NCI-H524 treated with DMSO at 0.1 percent for 48 hours (cell line): ENCODE measurements at regions not wholly inside any gene's neighbourhood (a gene's known extent, or its start where the extent isn't known, plus 50 kb on each side); places are given as distances from the start of the nearest gene placed in this dataset.
"Not testable (repeated sequence)": the region's sequence is repeated elsewhere in the genome, so short reads cannot be mapped to it uniquely, and the experiment has no call there.

ENCODE experiments used
- DNase-seq: peaks from one replicate; lab custom pipeline; 2025; lab: John Stamatoyannopoulos, UW

DNA sequence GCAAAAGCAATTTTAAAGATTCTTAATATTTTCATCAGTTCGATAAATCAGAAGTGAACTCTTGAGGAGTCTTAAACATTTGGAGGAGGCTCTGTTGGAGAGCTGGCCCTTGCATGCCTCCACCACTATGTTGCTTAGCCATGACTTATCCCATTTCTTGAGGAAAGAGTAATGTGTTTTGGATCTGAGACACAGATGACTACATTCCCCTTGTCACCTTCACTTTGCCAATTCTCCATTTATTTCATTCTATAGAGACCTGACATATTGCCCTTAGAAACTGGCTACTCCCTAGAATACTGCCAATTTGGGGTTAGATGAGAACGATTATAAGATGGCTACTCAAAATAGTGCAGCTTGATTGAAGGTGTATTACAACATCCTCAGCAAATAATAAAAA, 157.4 kb upstream of the TMEM260 start:
- DNase-seq: no peak

GRCh38 chr14:56422703-56423213, 156.8 kb upstream of the TMEM260 start:
- peak; percentile 52 for DNase-seq

- no peak for DNase-seq
These were observed 156.1 kb upstream of the TMEM260 start for GRCh38 chr14:56423544-56423943.

DNA sequence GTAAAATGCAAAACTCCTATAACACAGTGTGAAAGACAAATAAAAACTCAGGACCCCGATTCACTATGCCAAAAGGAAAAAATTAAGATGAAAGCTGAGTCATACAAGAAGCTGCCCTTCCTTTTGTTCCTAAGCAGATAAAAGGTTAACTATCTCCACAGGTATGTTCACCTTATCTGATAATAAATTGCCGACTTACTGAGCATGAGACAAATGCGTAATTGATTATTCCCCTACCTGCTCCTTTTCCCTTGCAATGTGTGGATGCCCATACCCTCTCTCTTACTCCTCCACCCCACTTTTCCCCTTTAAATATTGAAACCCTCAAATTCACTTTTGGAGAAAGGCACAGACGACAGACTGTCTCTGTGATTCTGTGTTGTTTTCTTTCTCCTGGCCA, 148.6 kb upstream of the TMEM260 start:
- DNase-seq: no peak

GRCh38 chr14:56449670-56450213, 129.9 kb upstream of the TMEM260 start:
- DNase-seq: no peak

DNA sequence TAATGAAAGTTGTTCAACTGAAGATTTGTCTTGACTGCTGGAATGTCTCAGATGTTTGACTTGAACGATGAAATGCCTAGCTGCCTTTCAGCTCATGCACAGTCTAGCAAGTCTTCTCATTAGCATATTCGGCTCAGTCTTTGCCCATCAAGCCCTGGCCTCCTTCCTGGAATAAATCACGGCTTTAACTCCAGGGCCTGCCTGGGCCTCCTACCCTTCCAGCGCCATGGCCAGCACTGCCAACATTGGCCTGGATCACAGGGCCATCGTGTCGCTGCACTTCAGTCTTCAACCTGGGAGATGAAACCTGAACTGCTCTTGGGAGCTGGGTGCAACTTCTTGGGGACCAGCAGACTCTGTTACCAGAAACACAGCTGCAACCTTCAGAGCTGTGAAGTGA, 126.7 kb upstream of the TMEM260 start:
- no peak for DNase-seq

DNA sequence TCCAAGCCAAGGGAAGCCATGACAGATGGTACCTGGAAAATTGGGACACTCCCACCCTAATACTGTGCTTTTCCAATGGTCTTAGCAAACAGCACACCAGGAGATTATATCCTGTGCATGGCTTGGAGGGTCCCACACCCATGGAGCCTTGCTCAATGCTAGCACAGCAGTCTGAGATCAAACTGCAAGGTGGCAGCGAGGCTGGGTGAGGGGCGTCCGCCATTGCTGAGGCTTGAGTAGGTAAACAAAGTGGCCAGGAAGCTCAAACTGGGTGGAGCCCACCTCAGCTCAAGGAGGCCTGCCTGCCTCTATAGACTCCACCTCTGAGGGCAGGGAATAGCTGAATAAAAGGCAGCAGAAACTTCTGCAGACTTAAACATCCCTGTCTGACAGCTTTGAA, 124.9 kb upstream of the TMEM260 start:
- not testable (repeated sequence) for DNase-seq

DNA sequence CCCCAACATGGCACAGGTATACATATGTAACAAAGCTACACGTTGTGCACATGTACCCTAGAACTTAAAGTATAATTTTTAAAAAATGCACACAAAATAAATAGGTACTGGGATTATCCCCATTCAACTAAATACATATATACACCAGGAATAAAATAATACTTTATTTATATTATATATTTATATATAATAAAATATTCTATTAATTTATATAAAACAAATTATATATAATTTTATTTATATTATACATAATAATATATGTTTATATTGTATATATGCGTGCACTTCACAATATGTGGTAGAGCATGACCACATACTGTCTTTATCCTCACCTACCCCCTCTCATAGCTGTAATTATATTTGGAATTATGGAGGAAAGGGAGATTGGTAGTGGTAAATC, 119.1 kb upstream of the TMEM260 start:
- DNase-seq: no peak

- DNase-seq: no peak
These were observed 118.0 kb upstream of the TMEM260 start for GRCh38 chr14:56461276-56462275.

DNA sequence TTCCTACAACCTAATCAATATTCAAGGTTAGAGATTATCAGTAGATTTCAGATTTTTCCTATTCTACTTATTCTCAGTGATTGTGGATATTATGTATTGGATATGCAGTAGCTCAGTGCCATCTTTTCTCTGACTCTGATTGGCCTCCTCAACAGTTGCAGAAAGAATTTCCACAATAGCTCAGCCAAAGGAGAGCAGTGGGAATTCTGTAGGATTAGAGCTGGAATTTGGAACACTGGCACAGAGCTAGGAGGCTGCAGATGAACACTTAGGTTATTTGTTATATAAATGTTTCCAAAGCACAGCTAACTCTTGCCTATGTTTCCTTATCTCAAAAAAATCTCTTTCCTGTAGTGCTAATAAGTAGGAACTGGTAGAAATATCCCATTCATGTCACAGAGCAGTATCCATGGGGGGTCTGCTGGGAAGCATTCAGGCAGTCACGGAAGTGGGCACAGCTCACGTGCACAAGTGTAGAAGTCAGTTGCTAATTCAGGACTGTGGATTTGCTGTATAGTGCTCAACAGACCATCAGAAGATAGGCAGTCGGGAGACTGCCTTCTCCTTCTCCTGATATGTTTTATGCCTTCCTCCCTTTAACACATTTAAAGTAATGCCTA, 116.2 kb upstream of the TMEM260 start:
- DNase-seq: no peak

DNA sequence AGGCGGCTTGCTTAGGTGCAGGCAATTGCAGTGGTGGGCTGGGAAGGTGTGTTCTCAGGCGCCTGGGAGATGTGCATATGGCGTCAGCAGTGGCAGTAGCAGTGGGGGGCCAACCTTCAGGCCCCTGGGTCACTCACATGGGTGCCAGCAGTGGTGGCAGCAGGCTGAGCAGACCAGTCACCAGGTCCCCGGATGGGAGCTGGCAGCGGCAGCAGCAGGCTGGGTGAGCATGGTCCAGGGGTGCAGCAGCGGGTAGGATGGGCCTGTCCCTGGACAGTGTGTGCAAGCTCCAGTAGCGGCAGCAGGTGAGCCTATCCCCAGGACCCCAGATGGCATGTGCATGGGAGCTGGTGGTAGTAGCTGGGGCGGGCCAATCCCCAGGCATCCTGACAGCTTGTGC, 108.5 kb upstream of the TMEM260 start:
- no peak for DNase-seq

- peak; percentile 53 for DNase-seq
These were observed 105.1 kb upstream of the TMEM260 start for GRCh38 chr14:56474419-56475022.

- DNase-seq: peak; percentile 44
These were observed 97.2 kb upstream of the TMEM260 start for GRCh38 chr14:56482310-56482911.

GRCh38 chr14:56487090-56487667, 92.4 kb upstream of the TMEM260 start:
- no peak for DNase-seq

DNA sequence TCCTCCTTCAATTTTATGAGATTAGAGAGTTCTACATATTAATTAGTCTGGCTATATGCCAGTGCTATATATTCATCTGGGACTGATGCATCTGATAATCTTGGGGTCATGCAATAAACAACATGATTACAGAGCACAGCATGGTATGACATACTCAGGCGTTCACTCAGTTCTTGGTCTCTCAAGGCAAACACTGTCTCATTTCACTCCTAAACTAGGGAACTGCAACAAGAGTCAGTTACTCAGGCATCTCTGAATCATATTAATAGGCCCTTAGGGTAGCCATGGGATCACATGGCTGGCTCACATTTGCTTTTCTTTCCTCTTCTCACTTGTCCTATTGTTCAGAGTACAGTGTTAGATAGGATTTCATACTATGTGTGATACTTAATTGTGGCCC, 91.8 kb upstream of the TMEM260 start:
- DNase-seq: no peak

DNA sequence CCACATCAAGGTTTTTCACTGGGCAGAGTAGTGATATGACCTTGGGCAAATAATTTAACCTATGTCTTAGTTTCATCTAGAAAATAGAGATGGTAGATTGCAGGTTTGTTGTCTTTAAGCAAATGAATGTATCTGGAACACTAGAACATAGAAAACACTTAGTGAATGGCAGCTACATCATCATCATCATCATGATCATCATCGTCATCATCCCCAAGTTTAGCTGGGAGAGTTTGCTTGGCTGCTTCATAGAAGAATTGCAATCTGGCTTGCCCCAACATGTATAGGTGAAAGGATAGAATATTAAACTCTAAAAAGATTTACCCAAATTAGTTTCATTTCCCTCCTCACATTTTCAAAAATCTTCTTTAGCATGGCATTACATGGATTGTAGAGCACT, 91.3 kb upstream of the TMEM260 start:
- no peak for DNase-seq

GRCh38 chr14:56490379-56490778, 89.2 kb upstream of the TMEM260 start:
- peak; percentile 60 for DNase-seq

DNA sequence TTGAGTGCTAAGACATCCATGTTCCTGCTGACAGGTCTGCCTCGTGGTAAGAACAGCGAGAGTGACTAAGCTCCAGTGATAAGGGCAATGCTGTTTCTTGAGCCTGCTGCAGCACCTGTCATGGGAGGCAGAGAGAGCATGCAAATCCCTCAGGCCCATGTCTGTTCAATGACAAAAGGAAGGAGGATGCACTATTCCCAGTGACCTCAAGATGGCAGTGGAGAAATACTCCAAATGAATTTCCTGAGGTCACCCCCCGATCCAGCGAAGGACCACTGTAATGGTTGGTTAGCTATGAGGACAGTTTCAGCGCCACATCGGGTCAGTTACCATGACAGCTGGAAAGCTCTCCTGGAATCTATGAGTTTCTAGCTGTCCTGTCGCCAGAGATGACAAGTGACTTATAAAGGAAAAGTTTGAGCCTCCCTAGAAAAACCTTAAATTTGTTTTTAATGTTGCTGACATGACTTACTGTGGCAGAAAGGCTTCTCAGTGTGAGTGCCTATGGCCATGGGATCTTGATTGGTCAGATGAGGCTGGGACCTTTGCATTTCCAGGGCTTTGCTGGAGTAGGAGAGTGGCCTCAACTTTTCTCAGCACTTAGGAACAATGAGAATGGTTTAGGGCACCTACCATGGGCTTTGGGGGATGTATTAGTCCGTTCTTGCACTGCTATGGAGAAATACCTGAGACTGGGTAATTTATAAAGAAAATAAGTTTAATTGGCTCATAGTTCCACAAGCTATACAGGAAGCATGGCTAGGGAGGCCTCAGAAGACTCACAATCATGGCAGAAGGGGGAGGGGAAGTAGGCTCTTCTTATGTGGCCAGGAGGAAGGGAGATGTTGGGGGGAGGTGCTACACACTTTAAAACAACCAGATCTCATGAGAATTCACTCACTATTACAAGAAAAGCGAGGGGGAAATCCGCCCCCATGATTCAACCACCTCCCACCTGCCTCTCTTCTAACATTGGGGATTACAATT, 88.0 kb upstream of the TMEM260 start:
- DNase-seq: peak; percentile 97

GRCh38 chr14:56494167-56494566, 85.4 kb upstream of the TMEM260 start:
- no peak for DNase-seq

- DNase-seq: no peak
These were observed 81.5 kb upstream of the TMEM260 start for GRCh38 chr14:56498112-56498511.
